Subcutaneous abdominal adipose tissue (tissue), 5 donors: ENCODE measurements at regions not wholly inside any gene's neighbourhood (a gene's known extent, or its start where the extent isn't known, plus 50 kb on each side); places are given as distances from the start of the nearest gene placed in this dataset.

Experiments used
- H3K27ac ChIP-seq: one replicate; pipeline ENCODE4 v1.7.0; 2013; ENCODE audit warnings: low read depth, mild to moderate bottlenecking, inconsistent platforms, low read length, moderate library complexity
- H3K27me3 ChIP-seq, 5 donors: one replicate each; pipeline ENCODE4 v1.7.0; 2013; ENCODE audit warnings: low read length in 5 of 5, inconsistent platforms in 1 of 5; ENCODE audit not compliant: control insufficient read depth in 5 of 5, insufficient read depth in 4 of 5
- H3K36me3 ChIP-seq, 5 donors: one replicate each; pipeline ENCODE4 v1.7.0; 2013; ENCODE audit warnings: low read length in 5 of 5; ENCODE audit not compliant: control insufficient read depth in 5 of 5, insufficient read depth in 5 of 5
- H3K4me1 ChIP-seq, 5 donors: one replicate each; pipeline ENCODE4 v1.7.0; 2013; ENCODE audit warnings: low read length in 5 of 5, mild to moderate bottlenecking in 3 of 5, moderate library complexity in 1 of 5; ENCODE audit not compliant: control insufficient read depth in 5 of 5, insufficient read depth in 5 of 5
- H3K4me3 ChIP-seq, 5 donors: one replicate each; pipeline ENCODE4 v1.7.0; 2013; ENCODE audit warnings: low read length in 5 of 5, low read depth in 1 of 5
- H3K9ac ChIP-seq, 5 donors: one replicate each; pipeline ENCODE4 v1.7.0; 2013; ENCODE audit warnings: low read length in 5 of 5, mild to moderate bottlenecking in 4 of 5, moderate library complexity in 3 of 5
- H3K9me3 ChIP-seq, 5 donors: one replicate each; pipeline ENCODE4 v1.7.0; 2013; ENCODE audit warnings: low read length in 5 of 5; ENCODE audit not compliant: control insufficient read depth in 5 of 5
- donor health status: healthy.
- donor health status: healthy.
- donor health status: healthy.
- donor health status: healthy.
- donor health status: healthy.

GRCh38 chr1:87165177-87165576 is 163.5 kb upstream of the LMO4 start:
- no peak overlapping the region for H3K4me3 ChIP-seq
- peaks cover 0 to 3% (median 0%) of the 10 kb centered on the region in 5 donors for H3K36me3 ChIP-seq
- H3K27ac ChIP-seq = no peak overlapping the region
- H3K4me1 ChIP-seq = peaks cover 0 to 11% (median 5%) of the 10 kb centered on the region in 5 donors
- no peaks in the 10 kb centered on the region for H3K9me3 ChIP-seq
- no peaks in the 10 kb centered on the region for H3K27me3 ChIP-seq
- no peak overlapping the region for H3K9ac ChIP-seq

DNA sequence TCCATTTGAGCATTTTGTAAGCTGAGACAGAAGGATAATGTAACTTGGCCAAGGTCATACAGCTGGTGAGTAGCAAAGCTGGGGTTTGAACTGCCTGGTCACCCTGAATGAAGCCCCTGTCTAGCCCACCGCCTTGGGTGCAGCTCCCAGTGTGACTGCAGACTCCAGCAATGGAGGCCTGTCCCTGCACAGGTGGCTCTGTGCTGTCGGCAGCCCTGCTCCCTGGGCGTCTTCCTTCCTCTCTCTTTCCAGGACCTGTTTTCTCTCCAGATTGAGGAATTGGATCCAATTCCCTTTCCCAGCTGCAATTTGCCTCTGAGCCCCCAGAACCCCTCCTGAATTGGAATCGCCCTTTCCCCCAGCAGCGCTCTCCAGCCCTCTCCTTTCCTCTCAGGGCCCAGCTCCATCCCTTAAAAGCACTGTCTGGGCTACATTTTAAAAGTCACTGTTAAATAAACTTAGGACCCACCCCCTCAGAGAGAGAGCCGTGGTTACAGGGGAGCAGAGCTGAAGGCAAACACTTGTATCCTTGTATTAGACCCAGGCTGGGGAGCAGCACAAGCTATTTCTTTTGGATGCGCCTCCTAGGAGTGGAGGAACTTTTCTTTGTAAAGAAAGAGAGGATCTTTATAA is 161.4 kb upstream of the LMO4 start:
- Histone ChIP-seq H3K4me3 (no peak overlapping the region), H3K27me3 (no peaks in the 10 kb centered on the region), H3K4me1 (peaks cover 0 to 11% (median 5%) of the 10 kb centered on the region in 5 donors), H3K27ac (no peak overlapping the region), H3K9me3 (no peaks in the 10 kb centered on the region), H3K36me3 (peaks cover 0 to 3% (median 0%) of the 10 kb centered on the region in 5 donors), H3K9ac (no peak overlapping the region)

- no peaks in the 10 kb centered on the region for H3K27me3 ChIP-seq
- no peak overlapping the region for H3K4me3 ChIP-seq
- no peak overlapping the region for H3K27ac ChIP-seq
- H3K36me3 ChIP-seq = peaks cover 0 to 3% (median 0%) of the 10 kb centered on the region in 5 donors
- peaks cover 0 to 10% (median 5%) of the 10 kb centered on the region in 5 donors for H3K4me1 ChIP-seq
- no peaks in the 10 kb centered on the region for H3K9me3 ChIP-seq
- H3K9ac ChIP-seq = no peak overlapping the region
Observed at GRCh38 chr1:87167848-87168525, 160.7 kb upstream of the LMO4 start.

GRCh38 chr1:87169263-87169910 is 159.3 kb upstream of the LMO4 start:
- no peaks in the 10 kb centered on the region for H3K9me3 ChIP-seq
- no peak overlapping the region for H3K27ac ChIP-seq
- H3K27me3 ChIP-seq = no peaks in the 10 kb centered on the region
- H3K4me3 ChIP-seq = no peak overlapping the region
- H3K4me1 ChIP-seq = peaks cover 0 to 6% (median 0%) of the 10 kb centered on the region in 5 donors
- no peak overlapping the region for H3K9ac ChIP-seq
- H3K36me3 ChIP-seq = peaks cover 0 to 3% (median 0%) of the 10 kb centered on the region in 5 donors

- Histone ChIP-seq H3K36me3 (peaks cover 0 to 3% (median 0%) of the 10 kb centered on the region in 5 donors), H3K27ac (no peak overlapping the region), H3K9ac (no peak overlapping the region), H3K27me3 (no peaks in the 10 kb centered on the region), H3K9me3 (no peaks in the 10 kb centered on the region), H3K4me1 (peaks cover 0 to 6% (median 0%) of the 10 kb centered on the region in 5 donors), H3K4me3 (no peak overlapping the region)
Observed at GRCh38 chr1:87170157-87170556, 158.5 kb upstream of the LMO4 start.

DNA sequence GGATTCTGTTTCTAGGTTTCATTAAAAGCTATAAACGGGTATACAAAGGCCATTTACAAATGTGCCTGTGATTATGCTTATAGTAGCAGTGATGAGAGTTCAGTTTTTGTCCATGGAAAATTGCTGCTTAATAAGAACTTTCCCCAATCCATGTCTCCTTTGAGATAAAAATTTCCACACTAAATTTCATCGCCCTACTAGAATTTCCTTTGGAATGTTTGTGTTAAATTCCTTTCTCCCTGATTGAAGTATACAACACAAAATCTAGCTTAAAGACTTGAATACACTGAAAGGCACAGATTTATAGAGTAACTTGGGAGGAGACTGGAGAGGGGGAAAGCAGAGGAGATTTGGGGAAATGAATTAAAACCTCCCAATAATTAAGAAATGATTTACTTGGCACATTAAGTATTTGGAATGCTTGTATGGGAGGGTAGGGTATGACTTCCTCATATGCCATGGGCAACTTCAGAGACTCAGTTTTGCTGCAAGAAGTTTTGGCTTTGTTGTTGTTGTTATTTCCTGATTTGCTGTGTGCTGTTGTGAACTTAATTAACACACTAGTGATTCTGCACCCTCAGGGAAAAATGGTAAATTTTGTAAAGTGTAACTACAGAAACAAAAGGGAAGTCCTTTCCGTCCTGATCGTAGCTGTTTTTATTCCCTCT is 157.6 kb upstream of the LMO4 start:
- Histone ChIP-seq H3K9ac (no peak overlapping the region), H3K36me3 (peaks cover 0 to 3% (median 0%) of the 10 kb centered on the region in 5 donors), H3K4me1 (no peaks in the 10 kb centered on the region), H3K27ac (no peak overlapping the region), H3K4me3 (no peak overlapping the region), H3K9me3 (no peaks in the 10 kb centered on the region), H3K27me3 (no peaks in the 10 kb centered on the region)

DNA sequence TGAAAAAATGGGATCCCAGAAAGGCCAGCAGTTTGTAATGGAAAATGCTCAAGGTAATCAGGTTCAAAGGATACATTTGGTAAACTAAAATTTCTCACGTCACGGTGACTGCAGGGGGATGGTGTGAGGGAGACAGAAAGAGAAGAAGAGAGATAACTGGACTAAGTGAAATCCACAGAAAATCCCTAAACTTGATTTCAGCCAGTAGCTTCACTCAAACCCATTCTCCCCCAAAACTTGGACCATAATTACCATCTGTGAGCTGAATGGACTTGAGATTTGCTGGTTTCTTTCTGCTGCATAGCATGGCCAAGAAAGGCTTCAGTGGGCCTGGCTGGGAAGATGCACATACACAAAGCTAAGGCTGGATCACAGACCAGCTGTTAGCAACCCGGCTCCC is 155.4 kb upstream of the LMO4 start:
- Histone ChIP-seq H3K27ac (no peak overlapping the region), H3K9ac (no peak overlapping the region), H3K9me3 (no peaks in the 10 kb centered on the region), H3K36me3 (peaks cover 0 to 3% (median 0%) of the 10 kb centered on the region in 5 donors), H3K27me3 (no peaks in the 10 kb centered on the region), H3K4me3 (no peak overlapping the region), H3K4me1 (no peaks in the 10 kb centered on the region)

DNA sequence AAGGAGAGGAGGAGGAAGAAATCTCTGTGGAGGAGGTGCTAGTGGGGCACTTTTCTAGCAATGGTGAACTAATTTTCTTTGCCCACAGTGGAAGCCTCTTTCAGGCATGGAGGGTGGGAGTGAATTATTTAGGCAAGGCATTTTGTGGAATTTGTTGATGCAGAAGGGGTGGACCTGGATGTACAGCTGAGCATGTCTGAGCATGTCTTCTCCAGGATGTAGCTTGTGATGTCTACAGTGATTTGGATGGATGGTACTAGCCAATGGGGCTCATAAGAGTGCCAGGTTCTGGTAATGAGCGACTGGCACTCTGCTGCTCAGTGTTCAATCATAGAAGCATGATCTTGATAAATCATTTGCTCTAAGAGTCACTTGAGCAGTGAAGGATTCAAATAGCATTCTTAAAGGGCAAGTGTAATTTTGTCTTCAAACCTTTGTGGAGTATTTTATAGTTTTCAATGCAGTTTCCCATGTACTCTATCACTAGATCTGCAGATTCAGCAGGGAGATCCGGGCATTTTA is 153.9 kb upstream of the LMO4 start:
- no peak overlapping the region for H3K4me3 ChIP-seq
- H3K27ac ChIP-seq = no peak overlapping the region
- no peak overlapping the region for H3K9ac ChIP-seq
- H3K27me3 ChIP-seq = no peaks in the 10 kb centered on the region
- H3K9me3 ChIP-seq = no peaks in the 10 kb centered on the region
- no peaks in the 10 kb centered on the region for H3K36me3 ChIP-seq
- H3K4me1 ChIP-seq = no peaks in the 10 kb centered on the region

DNA sequence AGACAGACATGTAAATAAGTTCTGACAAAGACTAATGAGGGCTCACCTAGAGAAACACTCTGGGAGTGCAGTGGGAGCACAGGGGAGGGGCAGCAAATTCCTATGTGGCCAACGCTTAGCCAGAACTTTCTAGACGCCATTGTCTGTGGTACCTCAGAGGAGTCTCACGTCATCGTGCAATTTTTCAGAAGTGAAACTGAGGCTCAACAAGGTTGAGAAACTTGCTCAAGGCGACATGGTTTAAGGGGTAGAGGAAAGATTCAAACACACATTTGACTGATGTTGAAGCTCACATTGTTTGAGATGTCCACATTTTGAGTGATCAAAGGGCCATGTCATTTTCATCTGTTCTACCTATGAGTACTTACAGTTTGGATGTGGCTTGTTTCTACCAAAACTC is 152.6 kb upstream of the LMO4 start:
- H3K27ac ChIP-seq = no peak overlapping the region
- peaks cover 0 to 7% (median 0%) of the 10 kb centered on the region in 5 donors for H3K4me1 ChIP-seq
- H3K9ac ChIP-seq = no peak overlapping the region
- H3K27me3 ChIP-seq = no peaks in the 10 kb centered on the region
- no peaks in the 10 kb centered on the region for H3K9me3 ChIP-seq
- no peak overlapping the region for H3K4me3 ChIP-seq
- H3K36me3 ChIP-seq = no peaks in the 10 kb centered on the region
